ENCODE measurements at regions not wholly inside any gene's neighbourhood (a gene's known extent, or its start where the extent isn't known, plus 50 kb on each side); places are given as distances from the start of the nearest gene placed in this dataset.

DNA sequence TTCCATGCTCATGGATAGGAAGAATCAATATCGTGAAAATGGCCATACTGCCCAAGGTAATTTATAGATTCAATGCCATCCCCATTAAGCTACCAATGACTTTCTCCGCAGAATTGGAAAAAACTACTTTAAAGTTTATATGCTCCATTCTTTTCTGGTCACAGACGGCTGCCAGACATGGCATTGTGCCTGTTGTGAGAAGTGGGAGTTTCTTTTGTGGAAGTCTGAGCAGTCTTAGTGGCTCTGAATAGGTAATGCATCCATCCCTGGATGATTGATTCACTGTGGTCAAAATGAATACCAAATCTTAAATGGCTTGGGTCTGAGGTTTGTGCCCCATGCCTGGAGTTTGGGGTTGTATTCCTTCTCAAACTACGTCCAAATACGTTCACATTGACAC is 274.5 kb upstream of the AZI2 start:
- Mint-ChIP-seq H3K4me3 (no peak overlapping the region), H3K27me3 (ENCODE audit: insufficient read depth, low read depth, poor library complexity) (no peaks in the 10 kb centered on the region), H3K4me1 (peaks cover 5% of the 10 kb centered on the region; the same call in 2 of the 3 replicates), H3K9me3 (peaks cover 6% of the 10 kb centered on the region; the same call in 2 of the 3 replicates), H3K36me3 (ENCODE audit: low read depth) (no peaks in the 10 kb centered on the region), H3K27ac (no peak overlapping the region)
- no peaks in the 10 kb centered on the region for H3K4me1 ChIP-seq (ENCODE audit: insufficient read depth)
- no peaks in the 10 kb centered on the region for H3K27me3 ChIP-seq (ENCODE audit: insufficient read depth)
- no peak overlapping the region for H3K4me2 ChIP-seq
- TF ChIP-seq NANOG (IDR thresholded peaks at IDR 0.05; ENCODE audit: borderline replicate concordance) (no peak), ZNF331 (CRISPR knock-in tag; IDR thresholded peaks at IDR 0.05; ENCODE audit: low read depth) (no peak), STAT1 (IDR thresholded peaks at IDR 0.05; ENCODE audit: unreplicated experiment) (no peak), EZH2 (IDR thresholded peaks at IDR 0.05; ENCODE audit: low read depth, unreplicated experiment) (no peak), JUNB (IDR thresholded peaks at IDR 0.05; ENCODE audit: unreplicated experiment) (no peak), ZNF114 (CRISPR knock-in tag; IDR thresholded peaks at IDR 0.05) (no peak)
- TF ChIP-seq, protein P1, sequence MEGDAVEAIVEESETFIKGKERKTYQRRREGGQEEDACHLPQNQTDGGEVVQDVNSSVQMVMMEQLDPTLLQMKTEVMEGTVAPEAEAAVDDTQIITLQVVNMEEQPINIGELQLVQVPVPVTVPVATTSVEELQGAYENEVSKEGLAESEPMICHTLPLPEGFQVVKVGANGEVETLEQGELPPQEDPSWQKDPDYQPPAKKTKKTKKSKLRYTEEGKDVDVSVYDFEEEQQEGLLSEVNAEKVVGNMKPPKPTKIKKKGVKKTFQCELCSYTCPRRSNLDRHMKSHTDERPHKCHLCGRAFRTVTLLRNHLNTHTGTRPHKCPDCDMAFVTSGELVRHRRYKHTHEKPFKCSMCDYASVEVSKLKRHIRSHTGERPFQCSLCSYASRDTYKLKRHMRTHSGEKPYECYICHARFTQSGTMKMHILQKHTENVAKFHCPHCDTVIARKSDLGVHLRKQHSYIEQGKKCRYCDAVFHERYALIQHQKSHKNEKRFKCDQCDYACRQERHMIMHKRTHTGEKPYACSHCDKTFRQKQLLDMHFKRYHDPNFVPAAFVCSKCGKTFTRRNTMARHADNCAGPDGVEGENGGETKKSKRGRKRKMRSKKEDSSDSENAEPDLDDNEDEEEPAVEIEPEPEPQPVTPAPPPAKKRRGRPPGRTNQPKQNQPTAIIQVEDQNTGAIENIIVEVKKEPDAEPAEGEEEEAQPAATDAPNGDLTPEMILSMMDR (conservative IDR thresholded peaks at IDR 0.05; ENCODE audit: low read depth in 2 of 2): no peak
- TF ChIP-seq, protein P2, sequence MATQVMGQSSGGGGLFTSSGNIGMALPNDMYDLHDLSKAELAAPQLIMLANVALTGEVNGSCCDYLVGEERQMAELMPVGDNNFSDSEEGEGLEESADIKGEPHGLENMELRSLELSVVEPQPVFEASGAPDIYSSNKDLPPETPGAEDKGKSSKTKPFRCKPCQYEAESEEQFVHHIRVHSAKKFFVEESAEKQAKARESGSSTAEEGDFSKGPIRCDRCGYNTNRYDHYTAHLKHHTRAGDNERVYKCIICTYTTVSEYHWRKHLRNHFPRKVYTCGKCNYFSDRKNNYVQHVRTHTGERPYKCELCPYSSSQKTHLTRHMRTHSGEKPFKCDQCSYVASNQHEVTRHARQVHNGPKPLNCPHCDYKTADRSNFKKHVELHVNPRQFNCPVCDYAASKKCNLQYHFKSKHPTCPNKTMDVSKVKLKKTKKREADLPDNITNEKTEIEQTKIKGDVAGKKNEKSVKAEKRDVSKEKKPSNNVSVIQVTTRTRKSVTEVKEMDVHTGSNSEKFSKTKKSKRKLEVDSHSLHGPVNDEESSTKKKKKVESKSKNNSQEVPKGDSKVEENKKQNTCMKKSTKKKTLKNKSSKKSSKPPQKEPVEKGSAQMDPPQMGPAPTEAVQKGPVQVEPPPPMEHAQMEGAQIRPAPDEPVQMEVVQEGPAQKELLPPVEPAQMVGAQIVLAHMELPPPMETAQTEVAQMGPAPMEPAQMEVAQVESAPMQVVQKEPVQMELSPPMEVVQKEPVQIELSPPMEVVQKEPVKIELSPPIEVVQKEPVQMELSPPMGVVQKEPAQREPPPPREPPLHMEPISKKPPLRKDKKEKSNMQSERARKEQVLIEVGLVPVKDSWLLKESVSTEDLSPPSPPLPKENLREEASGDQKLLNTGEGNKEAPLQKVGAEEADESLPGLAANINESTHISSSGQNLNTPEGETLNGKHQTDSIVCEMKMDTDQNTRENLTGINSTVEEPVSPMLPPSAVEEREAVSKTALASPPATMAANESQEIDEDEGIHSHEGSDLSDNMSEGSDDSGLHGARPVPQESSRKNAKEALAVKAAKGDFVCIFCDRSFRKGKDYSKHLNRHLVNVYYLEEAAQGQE (IDR thresholded peaks at IDR 0.05; ENCODE audit: unreplicated experiment): no peak
- H3F3A ChIP-seq (replicated peaks; ENCODE audit: low read depth): no peaks in the 10 kb centered on the region
- H2AFZ ChIP-seq: no peak overlapping the region
- no peak overlapping the region for H3K27ac ChIP-seq (ENCODE audit: low read depth)
- no peaks in the 10 kb centered on the region for H4K20me1 ChIP-seq (replicated peaks; ENCODE audit: insufficient read depth)
- no peaks in the 10 kb centered on the region for H3K36me3 ChIP-seq (ENCODE audit: insufficient read depth)
- H3K9me2 ChIP-seq (ENCODE audit: insufficient read depth): no peaks in the 10 kb centered on the region; the same call in 1 of the 2 replicates
- no peak overlapping the region for H3K4me3 ChIP-seq
- ATAC-seq (no peak), DNase-seq (ENCODE audit: low spot score) (no peak)
- H3K79me2 ChIP-seq (replicated peaks; ENCODE audit: insufficient read depth): peaks cover 13% of the 10 kb centered on the region; the same call in 1 of the 2 replicates

- no peaks in the 10 kb centered on the region for H3K36me3 Mint-ChIP-seq (ENCODE audit: low read depth)
- TF ChIP-seq CREB1 (CRISPR knock-in tag; IDR thresholded peaks at IDR 0.05; ENCODE audit: low read depth) (no peak), NANOG (IDR thresholded peaks at IDR 0.05; ENCODE audit: borderline replicate concordance) (no peak), EZH2 (IDR thresholded peaks at IDR 0.05; ENCODE audit: low read depth, unreplicated experiment) (no peak), JUNB (IDR thresholded peaks at IDR 0.05; ENCODE audit: unreplicated experiment) (no peak), POLR2AphosphoS5 (IDR thresholded peaks at IDR 0.05; ENCODE audit: low read depth) (no peak), EZH2phosphoT487 (IDR thresholded peaks at IDR 0.05; ENCODE audit: unreplicated experiment) (no peak), ZNF331 (CRISPR knock-in tag; IDR thresholded peaks at IDR 0.05; ENCODE audit: low read depth) (no peak), STAT1 (IDR thresholded peaks at IDR 0.05; ENCODE audit: unreplicated experiment) (no peak)
- TF ChIP-seq, protein P2 (IDR thresholded peaks at IDR 0.05; ENCODE audit: unreplicated experiment): no peak
- TF ChIP-seq, protein P3, sequence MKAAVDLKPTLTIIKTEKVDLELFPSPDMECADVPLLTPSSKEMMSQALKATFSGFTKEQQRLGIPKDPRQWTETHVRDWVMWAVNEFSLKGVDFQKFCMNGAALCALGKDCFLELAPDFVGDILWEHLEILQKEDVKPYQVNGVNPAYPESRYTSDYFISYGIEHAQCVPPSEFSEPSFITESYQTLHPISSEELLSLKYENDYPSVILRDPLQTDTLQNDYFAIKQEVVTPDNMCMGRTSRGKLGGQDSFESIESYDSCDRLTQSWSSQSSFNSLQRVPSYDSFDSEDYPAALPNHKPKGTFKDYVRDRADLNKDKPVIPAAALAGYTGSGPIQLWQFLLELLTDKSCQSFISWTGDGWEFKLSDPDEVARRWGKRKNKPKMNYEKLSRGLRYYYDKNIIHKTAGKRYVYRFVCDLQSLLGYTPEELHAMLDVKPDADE (IDR thresholded peaks at IDR 0.05): no peak
Measured at GRCh38 chr3:28624084-28624483, 275.5 kb upstream of the AZI2 start.

More at GRCh38 chr3:28624084-28624483, 275.5 kb upstream of the AZI2 start:
- H3K9me3 Mint-ChIP-seq: peaks cover 6% of the 10 kb centered on the region; the same call in 2 of the 3 replicates
- no peaks in the 10 kb centered on the region for H3K27me3 Mint-ChIP-seq (ENCODE audit: insufficient read depth, low read depth, poor library complexity)
- no peaks in the 10 kb centered on the region for H3K27me3 ChIP-seq (ENCODE audit: insufficient read depth)
- no peaks in the 10 kb centered on the region for H3K36me3 ChIP-seq (ENCODE audit: insufficient read depth)
- H3K4me2 ChIP-seq: no peak overlapping the region
- ATAC-seq: no peak
- no peak overlapping the region for H3K27ac Mint-ChIP-seq
- no peak for DNase-seq (ENCODE audit: low spot score)
- H3K79me2 ChIP-seq (replicated peaks; ENCODE audit: insufficient read depth): 0 out of 2 replicates have a peak, but pooled peaks cover 6% of the 10 kb centered on the region
- H3K9me2 ChIP-seq (ENCODE audit: insufficient read depth): no peaks in the 10 kb centered on the region; the same call in 1 of the 2 replicates
- no peaks in the 10 kb centered on the region for H3K4me1 ChIP-seq (ENCODE audit: insufficient read depth)
- no peak overlapping the region for H3K4me3 Mint-ChIP-seq
- H3K4me1 Mint-ChIP-seq: peaks cover 5% of the 10 kb centered on the region; the same call in 2 of the 3 replicates
- H3F3A ChIP-seq (replicated peaks; ENCODE audit: low read depth): no peaks in the 10 kb centered on the region
- no peaks in the 10 kb centered on the region for H4K20me1 ChIP-seq (replicated peaks; ENCODE audit: insufficient read depth)
- H3K27ac ChIP-seq (ENCODE audit: low read depth): no peak overlapping the region
- H3K4me3 ChIP-seq: no peak overlapping the region
- H2AFZ ChIP-seq: no peak overlapping the region
